ENCODE measurements at regions not wholly inside any gene's neighbourhood (a gene's known extent, or its start where the extent isn't known, plus 50 kb on each side); places are given as distances from the start of the nearest gene placed in this dataset.

- no peak overlapping the region for H3K27ac ChIP-seq
- TF ChIP-seq ZFX (IDR thresholded peaks at IDR 0.05; ENCODE audit: borderline replicate concordance) (no peak), CTCF (IDR thresholded peaks at IDR 0.05) (no peak)
Measured at GRCh38 chr9:11779971-11780370, 913.2 kb upstream of the TYRP1 start.

GRCh38 chr9:11792870-11793269 lies 900.3 kb upstream of the TYRP1 start:
- H3K27ac ChIP-seq, result no peak overlapping the region
- TF ChIP-seq CTCF (IDR thresholded peaks at IDR 0.05) (no peak), ZFX (IDR thresholded peaks at IDR 0.05; ENCODE audit: borderline replicate concordance) (no peak)

GRCh38 chr9:11794984-11795383 lies 898.2 kb upstream of the TYRP1 start:
- H3K27ac ChIP-seq, result no peak overlapping the region
- TF ChIP-seq CTCF (IDR thresholded peaks at IDR 0.05) (no peak), ZFX (IDR thresholded peaks at IDR 0.05; ENCODE audit: borderline replicate concordance) (no peak)

- TF ChIP-seq ZFX (IDR thresholded peaks at IDR 0.05; ENCODE audit: borderline replicate concordance), result no peak
- TF ChIP-seq CTCF (IDR thresholded peaks at IDR 0.05), result no peak
- no peak overlapping the region for H3K27ac ChIP-seq
Measured at GRCh38 chr9:11805969-11806368, 887.2 kb upstream of the TYRP1 start.

- no peak for TF ChIP-seq CTCF (IDR thresholded peaks at IDR 0.05)
- no peak for TF ChIP-seq ZFX (IDR thresholded peaks at IDR 0.05; ENCODE audit: borderline replicate concordance)
Measured at GRCh38 chr9:11821306-11821975, 871.7 kb upstream of the TYRP1 start.

GRCh38 chr9:11828201-11828600 lies 865.0 kb upstream of the TYRP1 start:
- no peak overlapping the region for H3K27ac ChIP-seq
- TF ChIP-seq CTCF (IDR thresholded peaks at IDR 0.05) (no peak), ZFX (IDR thresholded peaks at IDR 0.05; ENCODE audit: borderline replicate concordance) (no peak)

More at GRCh38 chr9:11821306-11821975, 871.7 kb upstream of the TYRP1 start:
- no peak overlapping the region for H3K27ac ChIP-seq

- H3K27ac ChIP-seq, result no peak overlapping the region
- no peak for TF ChIP-seq CTCF (IDR thresholded peaks at IDR 0.05)
- TF ChIP-seq ZFX (IDR thresholded peaks at IDR 0.05; ENCODE audit: borderline replicate concordance), result no peak
Measured at GRCh38 chr9:11833056-11833455, 860.1 kb upstream of the TYRP1 start.

Data from 22Rv1 (cell line).